T1000 (cell line): ENCODE measurements at regions not wholly inside any gene's neighbourhood (a gene's known extent, or its start where the extent isn't known, plus 50 kb on each side); places are given as distances from the start of the nearest gene placed in this dataset.
A peak's percentile ranks its signal among the peaks of the same experiment; 100 is the strongest.
"Not testable (repeated sequence)": the region's sequence is repeated elsewhere in the genome, so short reads cannot be mapped to it uniquely, and the experiment has no call there.

Experiments used
- DNase-seq: peaks from one replicate; lab custom pipeline; 2025; ENCODE audit warnings: mixed read lengths; lab: John Stamatoyannopoulos, UW

DNA sequence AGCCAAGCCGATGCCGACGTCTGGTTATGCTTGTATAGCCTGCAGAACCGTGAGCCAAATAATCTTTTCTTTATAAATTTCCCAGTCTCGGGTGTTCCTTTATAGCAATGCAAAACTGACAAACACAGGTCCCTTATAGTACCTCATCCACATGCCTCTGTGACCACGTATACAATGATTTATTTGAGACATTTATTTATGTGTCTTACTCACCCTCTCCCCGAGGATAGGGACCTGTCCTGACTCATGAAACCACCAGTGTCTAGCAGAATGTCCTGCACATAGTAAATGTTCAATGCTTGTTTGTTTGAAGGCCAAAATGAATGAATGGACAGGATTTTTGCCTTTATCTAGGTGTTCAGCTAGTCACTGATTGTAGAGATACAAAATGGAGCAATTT, 147.9 kb upstream of the FZD8 start:
- DNase-seq: peak; percentile 28

DNA sequence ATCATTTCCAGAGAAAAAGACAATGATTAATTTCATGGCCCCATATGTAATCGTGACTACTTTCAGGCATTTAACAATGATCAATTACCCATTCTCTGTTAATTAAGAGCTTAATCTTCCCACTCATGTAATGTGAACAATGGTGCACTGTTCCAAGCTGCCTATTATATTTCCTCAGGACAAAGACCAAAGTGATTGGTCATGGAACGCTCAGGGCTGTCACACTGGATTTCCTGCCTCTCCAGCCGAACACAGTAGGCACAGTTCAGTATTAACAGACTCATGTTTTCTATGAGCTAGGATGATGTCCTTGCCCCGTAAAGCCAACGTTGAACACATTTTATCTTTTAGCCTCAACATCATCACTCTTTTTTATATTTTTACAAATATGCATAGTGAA, 142.7 kb upstream of the FZD8 start:
- no peak for DNase-seq

DNA sequence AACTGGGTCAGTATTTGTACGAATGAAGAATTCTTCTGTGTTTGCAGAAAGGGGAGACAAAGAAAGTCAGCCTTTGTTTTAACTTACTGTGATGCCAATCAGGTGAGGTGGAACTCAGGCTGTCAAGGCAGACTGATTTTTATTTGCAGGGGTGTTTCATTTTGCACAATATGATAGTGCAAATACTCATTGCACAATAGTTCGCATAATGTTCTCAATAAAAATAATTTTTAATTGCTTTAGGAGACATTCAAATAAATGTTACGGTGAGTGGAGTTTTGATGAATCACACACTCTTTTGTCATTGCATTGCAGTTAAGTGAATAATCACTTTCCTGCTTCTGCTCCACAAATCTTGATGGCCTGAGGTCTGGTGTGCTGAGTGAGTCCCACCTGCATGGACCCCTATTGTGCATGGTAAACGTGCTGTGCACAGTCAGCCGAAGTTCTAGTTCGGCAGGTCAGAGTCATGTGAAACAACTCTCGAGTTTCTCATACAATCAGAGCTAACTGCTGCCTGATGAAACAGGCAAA, 141.3 kb upstream of the FZD8 start:
- DNase-seq: no peak

DNA sequence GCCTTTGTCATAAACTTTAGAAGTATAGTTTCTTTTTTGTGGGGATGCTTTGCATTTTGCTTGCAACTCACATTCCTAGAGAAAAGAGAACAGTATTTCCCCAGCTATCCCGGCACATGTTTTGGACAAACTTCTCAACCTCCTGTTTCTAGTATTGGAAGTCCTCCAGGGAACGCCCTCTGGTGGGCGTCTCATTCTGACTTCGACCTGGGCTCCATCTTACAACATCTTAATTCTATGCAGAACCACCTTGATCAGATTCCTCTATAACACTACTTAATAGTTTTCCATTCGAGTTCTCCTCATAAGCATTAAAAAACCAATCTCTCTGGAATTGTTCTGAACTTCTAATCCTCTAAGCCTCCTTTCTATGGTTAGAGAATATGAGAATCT, 139.5 kb upstream of the FZD8 start:
- no peak for DNase-seq

DNA sequence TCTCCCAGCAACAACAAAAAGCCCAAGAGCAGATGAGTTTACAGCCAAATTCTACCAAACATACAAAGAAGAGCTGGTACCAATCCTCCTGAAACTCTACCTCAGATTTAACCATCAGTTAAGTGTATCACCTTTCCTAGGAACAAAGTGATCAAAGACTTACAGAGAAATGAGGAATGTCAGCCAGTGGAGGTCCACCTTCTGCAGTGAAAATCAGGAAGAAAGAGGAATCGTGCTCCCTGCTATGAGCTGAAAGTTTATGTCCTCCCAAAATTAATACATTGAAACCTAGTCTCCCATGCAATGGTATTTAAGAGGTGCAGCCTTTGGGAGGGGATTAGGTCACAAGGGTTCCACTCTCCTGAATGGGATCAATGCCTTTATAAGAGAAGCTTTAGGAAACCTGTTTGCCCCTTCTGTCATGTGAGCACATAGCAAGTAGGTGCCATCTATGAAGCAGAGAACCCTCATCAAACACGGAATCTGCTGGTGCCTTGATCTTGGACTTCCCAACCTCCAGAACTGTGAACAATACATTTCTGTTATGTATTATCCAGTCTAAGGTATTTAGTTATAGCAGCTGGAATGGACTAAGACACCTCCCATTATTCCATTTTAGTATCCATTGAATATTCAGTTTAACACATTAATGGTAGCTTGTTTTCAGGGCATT, 139.0 kb upstream of the FZD8 start:
- DNase-seq: no peak

DNA sequence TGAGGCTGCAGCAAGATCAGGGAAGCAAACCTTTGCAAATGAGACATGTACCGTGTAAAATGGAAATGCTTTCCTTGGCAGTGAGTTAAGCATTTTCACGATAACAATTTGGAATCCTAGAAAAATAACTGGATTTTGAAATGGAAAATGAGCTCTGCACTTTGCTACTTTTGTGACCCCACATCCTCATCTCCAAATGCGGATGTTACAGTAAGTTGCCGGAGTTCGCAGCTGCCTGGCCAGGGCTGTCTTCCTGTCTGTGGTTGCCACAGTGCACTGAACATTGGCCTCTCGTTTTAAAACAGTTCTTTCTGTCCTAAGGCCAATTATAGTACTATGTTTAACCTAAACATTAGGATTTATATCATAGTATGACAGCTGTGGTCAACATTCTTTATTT, 136.2 kb upstream of the FZD8 start:
- no peak for DNase-seq

DNA sequence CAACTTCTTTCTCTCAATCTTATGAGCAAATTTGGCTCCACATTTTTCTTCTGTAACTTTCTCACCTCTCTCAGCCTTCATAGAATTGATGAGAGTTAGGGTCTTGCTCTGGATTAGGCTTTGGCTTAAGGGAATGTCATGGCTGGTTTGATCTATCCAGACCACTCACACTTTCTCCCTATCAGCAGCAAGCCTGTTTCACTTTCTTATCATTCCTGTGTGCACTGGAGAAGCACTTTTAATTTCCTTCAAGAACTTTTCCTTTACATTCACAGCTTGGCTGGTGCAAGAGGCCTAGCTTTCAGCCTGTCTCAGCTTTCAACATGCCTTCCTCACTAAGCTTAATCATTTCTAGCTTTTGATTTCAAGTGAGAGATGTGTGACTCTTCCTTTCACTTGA, 134.5 kb upstream of the FZD8 start:
- DNase-seq: not testable (repeated sequence)

DNA sequence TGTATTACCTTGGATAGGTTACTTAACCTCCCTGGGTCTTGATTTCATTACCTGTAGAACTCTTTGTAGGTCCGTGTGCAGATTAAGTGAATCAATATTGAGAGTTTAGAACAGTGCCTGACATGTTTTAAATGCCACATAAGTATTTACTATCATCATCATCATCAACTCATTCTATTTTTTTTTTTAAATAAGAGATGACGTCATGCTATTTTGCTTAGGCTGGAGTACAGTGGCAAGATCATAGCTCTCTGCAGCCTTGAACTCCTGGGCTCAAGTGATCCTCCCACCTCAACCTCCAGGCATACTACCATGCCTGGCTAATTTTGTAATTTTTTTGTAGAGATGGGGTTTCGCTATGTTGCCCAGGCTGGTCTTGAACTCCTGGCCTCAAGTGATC, 132.0 kb upstream of the FZD8 start:
- DNase-seq: no peak

DNA sequence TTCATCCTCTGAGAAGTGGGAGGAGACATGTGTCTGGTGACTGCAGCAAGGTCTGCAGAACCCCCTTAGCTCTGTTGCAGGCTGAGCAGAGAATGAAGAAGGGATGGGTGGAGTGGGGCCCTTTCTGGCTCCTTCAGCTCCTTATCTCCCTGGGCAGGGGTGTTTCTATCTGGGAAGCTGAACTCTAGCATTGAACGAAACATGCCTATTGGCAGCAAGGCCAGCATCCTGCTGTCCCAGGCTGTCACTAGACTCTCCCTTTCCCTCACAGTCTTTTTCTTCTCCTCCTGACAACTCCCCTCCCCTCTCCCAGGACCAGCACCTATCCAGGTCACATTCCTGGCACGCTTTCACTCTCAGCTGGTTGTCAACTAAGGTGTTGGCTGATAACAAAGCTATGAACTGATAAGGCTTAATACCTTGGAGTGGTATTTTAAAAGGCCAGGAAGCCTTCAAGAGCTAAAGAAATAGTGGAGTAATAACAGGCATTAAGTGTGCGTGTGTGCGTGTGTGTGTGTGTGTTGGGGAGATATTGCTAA, 128.8 kb upstream of the FZD8 start:
- no peak for DNase-seq

DNA sequence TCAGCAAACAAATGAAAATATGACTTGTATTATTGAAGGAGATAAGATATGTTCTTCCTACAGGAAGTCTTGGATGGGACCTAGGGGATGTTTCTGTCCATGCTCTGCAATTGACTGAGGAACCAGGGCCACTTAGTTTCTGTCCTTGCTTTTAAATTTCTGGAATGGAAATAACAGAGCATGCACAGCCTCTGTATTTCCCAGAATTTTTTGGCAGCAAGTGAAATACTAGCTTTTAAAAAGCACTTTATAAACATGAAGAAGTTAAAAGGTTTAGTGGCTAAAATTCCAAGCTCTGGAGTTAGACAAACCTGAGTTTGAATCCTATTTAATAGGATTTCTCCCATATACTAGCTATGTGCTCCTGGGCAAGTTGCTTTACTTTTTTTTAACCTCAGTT, 127.7 kb upstream of the FZD8 start:
- no peak for DNase-seq

DNA sequence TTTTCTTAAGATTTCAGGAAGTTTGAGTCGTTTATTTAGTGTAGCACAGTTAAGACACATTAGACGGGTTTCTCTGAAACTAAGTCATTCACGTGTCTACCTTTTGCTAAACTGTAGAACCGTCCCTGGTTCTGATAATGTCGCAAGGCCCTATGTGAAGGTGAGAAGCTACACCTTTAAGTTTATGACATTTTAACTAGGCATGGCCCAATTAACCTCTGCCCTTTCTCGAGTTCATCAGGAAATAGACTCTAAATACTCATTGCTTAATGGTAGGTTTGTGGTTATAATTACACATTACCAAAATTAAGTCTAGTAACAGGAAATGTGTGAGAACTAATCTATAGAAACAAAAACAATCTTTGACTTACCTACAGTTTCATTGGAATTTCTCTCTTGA, 126.6 kb upstream of the FZD8 start:
- DNase-seq: no peak

DNA sequence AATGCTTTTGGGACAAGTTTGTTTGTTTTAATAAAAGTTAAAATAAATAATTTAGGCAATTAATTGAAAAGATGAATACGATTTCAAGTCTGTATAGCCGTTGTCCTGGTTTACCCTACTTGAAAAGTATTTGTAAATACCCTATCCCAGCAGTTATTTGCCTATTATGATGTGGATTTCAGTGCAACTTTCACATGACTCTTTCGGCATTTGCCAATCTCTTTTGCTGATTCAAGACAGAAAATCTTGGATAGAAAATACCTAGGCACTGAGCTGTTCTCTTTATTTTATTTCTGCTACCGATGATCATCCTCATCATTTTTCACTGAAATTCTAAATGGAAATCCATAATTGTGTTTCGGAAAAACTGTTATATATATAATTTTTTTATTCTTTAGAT, 125.9 kb upstream of the FZD8 start:
- no peak for DNase-seq

DNA sequence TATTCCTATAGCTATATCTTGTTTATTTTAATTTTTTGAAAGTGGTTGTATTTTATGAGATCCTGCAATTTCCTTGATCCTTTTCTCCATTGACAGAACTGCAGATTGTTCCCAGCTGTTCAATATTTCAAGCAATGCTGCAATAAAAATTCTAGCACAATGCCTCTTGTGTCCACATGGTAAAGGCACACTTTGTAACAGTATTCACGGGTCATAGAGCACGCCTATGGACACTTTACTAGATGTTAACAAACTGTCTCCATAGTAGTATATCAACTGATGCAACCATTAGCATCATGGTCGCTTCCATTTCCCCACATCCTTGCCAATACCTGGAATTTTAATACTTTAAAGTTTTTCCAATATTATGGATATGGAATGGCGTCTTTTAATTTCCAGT, 123.9 kb upstream of the FZD8 start:
- no peak for DNase-seq

DNA sequence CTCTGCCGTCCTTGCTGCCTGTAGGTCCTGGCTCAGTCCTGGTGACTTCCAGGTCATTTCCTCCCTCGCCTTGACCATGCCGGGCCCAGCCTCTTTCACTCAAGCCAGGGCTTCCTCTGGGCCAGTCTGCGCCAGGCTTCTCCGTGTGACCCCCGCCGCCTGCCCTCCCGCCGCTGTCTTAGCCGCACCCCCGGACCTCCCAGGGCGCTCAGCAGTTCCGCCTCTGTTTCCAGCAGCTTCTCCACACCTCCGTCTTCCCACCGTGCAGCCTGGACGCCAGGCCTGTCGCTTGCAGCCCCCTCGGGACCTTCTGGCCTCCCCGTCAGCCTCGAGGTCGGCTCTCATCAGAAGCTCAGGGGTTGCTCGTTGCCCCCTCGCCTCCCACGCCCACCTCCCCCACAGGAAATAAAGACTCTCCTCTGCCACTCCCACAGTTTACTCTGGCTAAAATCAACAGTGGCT, 123.0 kb upstream of the FZD8 start:
- DNase-seq: no peak

DNA sequence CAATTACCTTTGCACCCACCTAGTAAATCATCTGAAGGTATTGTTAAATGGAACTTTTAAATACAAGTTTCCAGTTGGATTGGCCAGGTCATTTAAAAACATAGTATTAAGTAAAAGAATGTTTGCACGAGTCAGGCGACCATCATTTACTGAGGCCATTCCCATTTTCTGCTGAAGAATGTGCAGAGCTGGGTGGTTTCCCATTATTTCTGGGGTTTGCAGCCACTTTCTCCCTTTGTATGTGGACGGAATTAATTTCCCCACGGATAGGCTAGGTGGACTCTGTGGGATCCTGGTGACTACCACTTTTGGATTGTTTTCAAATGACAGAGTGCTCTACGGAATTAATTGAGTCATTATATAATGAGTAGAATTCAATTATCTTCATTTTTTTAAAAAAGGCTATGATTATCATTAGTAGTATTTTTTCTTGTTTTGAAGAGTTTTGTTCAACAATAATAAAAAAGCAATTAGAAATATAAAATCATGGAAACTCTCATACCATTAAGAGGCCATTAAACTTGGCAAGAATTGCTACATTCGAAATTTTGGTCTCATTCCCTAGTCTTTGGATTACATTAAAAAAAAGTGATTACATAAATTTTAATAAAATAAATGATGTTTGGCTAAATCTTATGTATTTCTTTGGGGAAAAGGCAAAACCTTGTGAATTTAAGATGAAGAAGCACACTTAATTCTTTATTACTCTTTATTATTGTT, 120.4 kb upstream of the FZD8 start:
- no peak for DNase-seq

DNA sequence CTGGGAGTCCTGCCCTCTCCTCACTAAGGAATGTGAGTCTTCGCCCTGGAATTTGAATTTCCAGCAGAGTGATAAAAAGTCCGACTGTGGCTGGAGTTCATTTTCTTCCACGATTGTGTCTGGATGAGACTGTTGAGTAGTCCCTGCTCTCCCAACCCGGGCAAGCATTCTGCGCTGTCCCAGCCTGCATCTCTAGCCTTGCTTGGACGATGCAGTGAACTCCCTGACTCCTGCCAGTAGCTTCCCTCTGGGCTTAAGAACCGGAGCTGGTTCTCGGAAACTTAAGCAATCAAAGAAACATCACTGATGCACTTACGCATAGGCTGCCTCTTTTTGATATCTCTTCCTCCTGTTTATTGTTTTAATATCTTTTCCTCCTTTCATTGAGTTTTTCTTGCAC, 116.0 kb upstream of the FZD8 start:
- DNase-seq: no peak

DNA sequence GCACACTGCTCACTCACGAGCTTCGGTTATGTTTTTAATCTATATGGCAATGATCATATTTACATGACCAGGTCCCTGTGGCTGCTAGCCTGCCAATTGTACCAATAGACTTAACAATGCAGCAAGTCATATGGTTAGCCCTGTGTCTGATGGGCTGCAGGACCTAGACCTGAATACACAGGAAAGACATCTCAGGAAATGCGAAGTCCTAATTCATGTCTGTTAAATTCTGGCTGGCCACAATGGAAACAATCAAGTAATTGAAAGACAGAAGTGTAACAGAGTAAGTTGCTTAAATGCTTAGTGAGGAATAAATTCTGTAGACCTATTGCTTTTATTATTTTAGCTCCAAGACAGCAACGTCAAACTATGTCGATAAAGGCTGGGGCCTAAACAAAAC, 112.4 kb upstream of the FZD8 start:
- no peak for DNase-seq

DNA sequence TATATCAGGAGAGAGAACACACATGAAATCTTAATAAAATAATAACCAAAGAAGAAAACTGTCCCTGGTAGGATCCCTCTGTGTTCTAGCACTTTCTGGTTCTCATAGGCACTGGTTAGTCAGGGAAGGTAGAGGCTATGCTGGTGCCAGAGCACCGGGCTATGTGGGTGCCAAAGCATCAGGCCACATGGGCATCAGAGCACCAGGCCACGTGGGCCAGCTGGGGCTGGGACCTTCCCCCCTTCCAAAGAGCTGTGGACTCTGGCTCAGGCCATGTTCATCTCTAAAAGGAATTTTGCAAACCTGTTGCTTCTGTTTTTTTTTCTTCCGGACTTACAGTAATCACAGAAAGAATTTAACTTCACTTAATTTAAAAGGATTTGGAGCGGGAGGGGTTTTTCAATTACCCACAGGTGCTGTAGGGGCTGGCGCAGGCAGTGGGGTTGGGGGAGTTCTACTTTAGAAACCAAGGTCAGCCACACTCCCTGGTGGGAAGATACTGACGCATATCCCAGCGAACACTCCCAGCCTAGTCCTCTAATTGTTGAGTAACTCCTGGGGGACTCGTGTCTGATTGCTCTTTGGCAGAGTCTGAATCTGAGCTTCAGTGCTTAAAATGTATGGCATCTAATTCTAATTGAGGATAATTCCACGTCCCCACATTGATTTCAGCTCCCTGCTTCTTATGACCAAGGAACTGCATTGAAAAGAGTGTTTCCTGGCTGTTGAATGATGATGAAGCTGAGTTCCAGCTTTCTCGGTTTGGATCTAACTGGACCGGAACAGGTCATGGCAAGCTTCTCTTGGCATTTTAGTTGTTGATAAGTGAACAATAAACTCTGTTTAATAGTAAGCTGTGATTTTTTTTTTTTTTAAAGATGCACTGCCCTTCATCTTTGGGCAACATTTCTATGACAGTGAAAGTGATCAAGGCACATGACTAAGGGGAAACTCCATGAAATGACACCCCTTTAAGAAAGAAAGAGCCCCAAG, 110.7 kb upstream of the FZD8 start:
- DNase-seq: no peak

DNA sequence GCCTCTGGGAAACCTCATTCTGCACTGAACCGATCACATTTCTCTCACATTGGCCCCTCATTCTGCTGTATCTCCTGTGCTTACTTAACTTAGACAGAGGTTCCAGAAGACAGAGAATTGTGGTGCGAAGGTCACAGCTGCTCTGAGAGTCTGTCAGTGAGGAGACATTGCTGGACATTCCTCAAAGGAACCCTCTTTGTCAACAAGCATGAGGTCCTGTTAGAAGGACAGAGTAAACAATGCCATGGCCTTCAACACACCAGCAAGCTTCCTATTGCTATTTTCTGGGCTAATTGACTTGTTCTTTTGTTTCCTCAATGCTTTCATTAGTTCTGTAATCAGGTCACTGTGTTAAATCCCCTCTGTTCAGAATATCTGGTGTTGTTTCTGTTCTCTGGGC, 109.3 kb upstream of the FZD8 start:
- DNase-seq: no peak

DNA sequence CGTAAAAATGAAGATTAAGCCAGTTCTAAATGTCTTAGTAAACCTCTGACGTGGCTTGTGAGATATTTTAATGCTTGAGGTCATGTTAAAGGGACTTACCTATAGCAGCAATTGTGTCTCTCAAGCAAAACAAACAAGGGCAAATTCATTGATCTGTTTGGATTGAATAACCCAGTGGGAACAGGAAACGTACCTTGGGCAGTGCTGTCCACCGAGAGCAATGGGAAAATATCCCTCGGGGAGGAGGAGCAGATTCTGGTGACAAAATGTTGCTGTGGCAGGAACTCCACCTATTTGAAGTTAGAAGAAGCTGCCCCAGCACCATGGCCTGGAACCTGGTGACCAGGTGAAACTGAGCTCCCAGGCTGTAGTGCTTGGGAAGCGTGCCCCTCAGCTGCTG, 107.1 kb upstream of the FZD8 start:
- DNase-seq: no peak

DNA sequence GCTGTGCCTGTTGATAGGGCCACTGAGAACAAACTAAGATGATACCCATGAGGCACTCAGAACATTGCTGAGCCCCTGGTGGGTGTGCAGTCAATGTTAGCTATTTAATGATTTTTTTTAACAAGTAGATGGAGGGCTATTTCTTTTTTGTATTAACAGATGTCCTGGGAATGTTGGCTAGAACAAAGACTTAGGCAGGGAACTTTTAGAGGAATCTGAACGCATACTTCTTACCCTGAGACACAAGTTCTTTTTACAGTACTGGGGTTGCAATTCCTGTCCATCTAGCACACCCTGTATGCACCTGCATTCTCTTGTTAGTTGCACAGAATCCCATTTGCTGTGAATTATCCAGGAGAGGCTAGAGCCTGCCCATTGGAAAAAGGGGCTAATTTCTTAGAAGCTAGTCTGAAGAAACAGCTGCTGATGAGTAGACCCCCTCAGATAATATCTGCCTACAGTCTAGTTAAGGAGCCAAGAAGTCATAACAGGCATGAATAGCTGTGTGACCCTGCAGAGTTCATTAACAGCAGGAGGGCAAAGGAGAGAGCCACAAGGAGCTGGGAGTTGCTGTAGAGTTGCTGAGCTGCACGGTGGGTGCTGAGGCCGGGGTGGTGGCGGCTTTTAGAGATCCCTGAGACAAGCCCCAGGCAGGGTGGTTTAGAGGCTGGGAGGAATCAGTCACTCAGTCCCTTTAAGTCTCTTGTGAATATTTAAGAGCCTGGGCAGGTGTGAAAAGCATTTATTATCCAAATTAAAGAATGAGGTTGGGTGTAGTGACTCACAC, 103.7 kb upstream of the FZD8 start:
- no peak for DNase-seq
